Stomach (tissue), 4 donors: ENCODE measurements at regions not wholly inside any gene's neighbourhood (a gene's known extent, or its start where the extent isn't known, plus 50 kb on each side); places are given as distances from the start of the nearest gene placed in this dataset.

ENCODE experiments used
- EP300 ChIP-seq: sonication (generic); formaldehyde crosslinking; IDR thresholded peaks from one replicate; pipeline ENCODE4 v1.6.1; 2017; ENCODE audit warnings: antibody characterized with exemption
- POLR2A ChIP-seq, 4 donors: fragments of 450-650 bp; IDR thresholded peaks; one replicate each; pipeline ENCODE4 v1.6.1; 2016; ENCODE audit warnings: antibody characterized with exemption in 4 of 4, control low read depth in 2 of 4, mild to moderate bottlenecking in 1 of 4, moderate library complexity in 1 of 4

DNA sequence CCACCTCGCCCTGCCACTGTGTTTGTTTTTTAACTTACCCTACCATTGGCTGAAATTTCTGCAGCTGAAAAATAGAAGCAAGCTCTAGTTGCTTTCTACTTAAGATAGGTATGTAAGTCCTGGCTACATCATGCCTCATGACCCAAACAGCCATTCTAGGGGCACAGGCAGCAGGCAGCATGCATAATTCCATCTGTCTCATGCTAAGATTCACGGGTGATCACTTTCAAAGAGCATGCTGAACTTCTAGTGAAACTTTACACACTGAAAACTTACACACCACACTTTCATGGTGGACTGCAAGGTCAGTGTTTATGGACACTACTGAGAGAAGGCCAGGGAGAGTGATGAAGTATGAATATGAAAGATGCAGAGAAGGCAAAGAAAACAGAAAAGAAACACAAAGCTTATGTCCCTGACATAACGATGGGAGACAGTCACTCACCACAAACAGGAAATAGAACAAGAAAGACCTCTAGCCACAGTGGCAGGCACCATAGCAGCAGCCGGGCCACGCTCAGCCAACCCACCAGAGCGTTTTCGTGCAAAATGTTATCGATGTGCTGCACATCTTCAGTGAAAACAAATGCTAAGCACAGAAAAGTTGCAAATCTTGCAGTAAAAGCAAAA lies 102.3 kb upstream of the TIAM1 start:
- TF ChIP-seq EP300 (no peak), POLR2A (IDR thresholded peaks at IDR 0.05) (no peak)
